Erythroblast (primary cell): ENCODE measurements at regions not wholly inside any gene's neighbourhood (a gene's known extent, or its start where the extent isn't known, plus 50 kb on each side); places are given as distances from the start of the nearest gene placed in this dataset.

Experiments used
- GATA1 ChIP-seq: IDR thresholded peaks from 2 replicates; pipeline ENCODE4 v1.6.1; 2011; ENCODE audit warnings: low read depth, mild to moderate bottlenecking, control low read depth, low read length, moderate library complexity
- POLR2A ChIP-seq: IDR thresholded peaks from 2 replicates; pipeline ENCODE4 v1.6.1; 2011; ENCODE audit warnings: mild to moderate bottlenecking, low read length

DNA sequence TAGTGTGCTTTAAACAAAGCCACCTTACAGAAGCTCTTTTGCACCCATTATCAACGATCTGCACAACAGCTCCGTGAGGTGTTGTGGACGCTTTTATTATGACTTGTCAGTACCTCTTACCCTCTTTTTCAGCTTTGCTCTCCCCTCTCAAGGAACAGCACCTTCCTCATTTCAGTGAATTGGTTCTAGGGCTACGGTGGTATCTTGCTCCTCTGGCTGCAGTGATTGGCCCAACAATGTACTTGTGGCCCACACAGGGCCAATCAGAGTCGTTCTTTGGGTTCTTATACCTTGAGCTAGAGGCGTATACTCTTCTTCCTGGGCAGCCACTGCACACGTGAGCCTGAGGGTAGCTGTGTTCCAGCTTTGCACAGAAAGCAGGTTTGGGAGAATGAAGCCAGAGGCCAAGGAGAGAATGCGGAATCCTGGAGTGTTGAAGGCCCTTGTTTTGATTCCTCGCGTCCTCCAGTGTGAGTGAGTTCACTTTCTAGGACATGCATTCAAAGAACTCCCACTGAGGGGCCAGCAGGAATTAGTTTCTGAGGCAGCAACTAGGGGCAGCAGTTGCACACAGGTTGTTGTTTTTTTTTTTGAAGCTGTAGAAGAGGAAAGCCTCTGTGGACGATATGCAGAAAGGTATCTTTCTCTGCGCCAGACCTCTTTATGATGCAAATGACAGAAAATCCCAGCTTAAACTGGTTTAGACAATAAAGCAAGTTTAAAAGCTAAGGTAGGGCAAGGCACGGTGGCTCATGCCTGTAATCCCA lies 49.8 kb upstream of the PDZD8 start:
- no peak for TF ChIP-seq POLR2A
- TF ChIP-seq GATA1: no peak
